CD4-positive, alpha-beta T cell (primary cell): ENCODE measurements at regions not wholly inside any gene's neighbourhood (a gene's known extent, or its start where the extent isn't known, plus 50 kb on each side); places are given as distances from the start of the nearest gene placed in this dataset.

Source experiments
- ATAC-seq: fragments of 200-7000 bp; cut with Tn5 transposase; one replicate; pipeline ENCODE4 v1.10.0; 2022; ENCODE audit warnings: mild to moderate bottlenecking; ENCODE audit not compliant: poor library complexity
- CTCF ChIA-PET: fragments of 350-600 bp; sonication (Branson Sonifier 250); formaldehyde crosslinking; loops from one replicate; lab custom pipeline; 2021; ENCODE audit warnings: antibody characterized with exemption, inconsistent platforms; lab: Charles Lee
- POLR2A ChIA-PET: fragments of 350-600 bp; sonication (Branson Sonifier 250); formaldehyde crosslinking; loops from one replicate; lab custom pipeline; 2021; ENCODE audit warnings: antibody characterized with exemption, inconsistent platforms; lab: Charles Lee
- DNase-seq, 14 experiments: peaks; one replicate each; pipeline ENCODE4 v3.0.0-alpha.2; 2013 to 2020; ENCODE audit warnings: mixed read lengths in 2 of 14
- H3K27ac ChIP-seq, 2 donors: one replicate each; pipeline versions ENCODE4 v1.5.1 to v1.7.0; 2013; ENCODE audit warnings: low read length in 2 of 2, low read depth in 1 of 2, mild to moderate bottlenecking in 1 of 2
- H3K27me3 ChIP-seq, 2 experiments: 1 replicate in 1 of 2; 2 replicates in 1 of 2; pipeline versions ENCODE4 v1.6.1 to v1.7.0; 2013; ENCODE audit warnings: low read length in 2 of 2, control low read depth in 1 of 2, mild to moderate bottlenecking in 1 of 2, moderate library complexity in 1 of 2; ENCODE audit not compliant: insufficient read depth in 2 of 2, control insufficient read depth in 1 of 2
- H3K36me3 ChIP-seq: one replicate; pipeline ENCODE4 v1.6.1; 2013; ENCODE audit warnings: low read length, control low read depth; ENCODE audit not compliant: insufficient read depth
- H3K4me1 ChIP-seq: one replicate; pipeline ENCODE4 v1.6.1; 2013; ENCODE audit warnings: low read length, control low read depth; ENCODE audit not compliant: insufficient read depth
- H3K4me3 ChIP-seq: one replicate; pipeline ENCODE4 v1.5.1; 2013; ENCODE audit warnings: mild to moderate bottlenecking, low read length, moderate library complexity
- H3K9me3 ChIP-seq, 2 experiments: 1 replicate in 1 of 2; 2 replicates in 1 of 2; pipeline versions ENCODE4 v1.6.1 to v1.7.0; 2013; ENCODE audit warnings: low read length in 2 of 2, mild to moderate bottlenecking in 2 of 2, control low read depth in 1 of 2, moderate library complexity in 1 of 2; ENCODE audit not compliant: control insufficient read depth in 1 of 2, insufficient read depth in 1 of 2
- H3K27ac Mint-ChIP-seq: one replicate; pipeline ENCODE4 v1.8.0; 2020; ENCODE audit warnings: mixed read lengths
- H3K27me3 Mint-ChIP-seq: one replicate; pipeline ENCODE4 v1.8.0; 2021; ENCODE audit warnings: mixed read lengths
- H3K36me3 Mint-ChIP-seq: one replicate; pipeline ENCODE4 v1.8.0; 2021; ENCODE audit warnings: low read depth, mixed read lengths
- H3K4me1 Mint-ChIP-seq: one replicate; pipeline ENCODE4 v1.8.0; 2021; ENCODE audit warnings: low read depth, mixed read lengths
- H3K4me3 Mint-ChIP-seq: one replicate; pipeline ENCODE4 v1.8.0; 2020; ENCODE audit warnings: mild to moderate bottlenecking, mixed read lengths
- H3K9me3 Mint-ChIP-seq: one replicate; pipeline ENCODE4 v1.8.0; 2020; ENCODE audit warnings: mixed read lengths
- intact Hi-C, 2 experiments: fragments of 100-400 bp; cut with DNase I in 1 of 2; cut with micrococcal nuclease in 1 of 2; formaldehyde crosslinking; loops; one replicate each; pipeline versions ENCODE4 v1.15.1 to v1.9.0; 2023 to 2025; cut with DNase I, micrococcal nuclease
- TF ChIP-seq, protein P1 (sequence below): fragments of 200-600 bp; IDR thresholded peaks from one replicate; pipeline ENCODE4 v1.8.0; 2022; ENCODE audit warnings: antibody characterized with exemption, mild to moderate bottlenecking

- no peaks in the 10 kb centered on the region for H3K36me3 ChIP-seq
- H3K27me3 ChIP-seq, result no peaks in the 10 kb centered on the region
- Mint-ChIP-seq H3K27me3 (no peaks in the 10 kb centered on the region), H3K4me1 (no peaks in the 10 kb centered on the region), H3K36me3 (no peaks in the 10 kb centered on the region), H3K9me3 (peaks cover 2% of the 10 kb centered on the region), H3K4me3 (no peak overlapping the region), H3K27ac (no peak overlapping the region)
- ATAC-seq, result no peak
- intact Hi-C loops, result no loop called here
- TF ChIP-seq, protein P1, sequence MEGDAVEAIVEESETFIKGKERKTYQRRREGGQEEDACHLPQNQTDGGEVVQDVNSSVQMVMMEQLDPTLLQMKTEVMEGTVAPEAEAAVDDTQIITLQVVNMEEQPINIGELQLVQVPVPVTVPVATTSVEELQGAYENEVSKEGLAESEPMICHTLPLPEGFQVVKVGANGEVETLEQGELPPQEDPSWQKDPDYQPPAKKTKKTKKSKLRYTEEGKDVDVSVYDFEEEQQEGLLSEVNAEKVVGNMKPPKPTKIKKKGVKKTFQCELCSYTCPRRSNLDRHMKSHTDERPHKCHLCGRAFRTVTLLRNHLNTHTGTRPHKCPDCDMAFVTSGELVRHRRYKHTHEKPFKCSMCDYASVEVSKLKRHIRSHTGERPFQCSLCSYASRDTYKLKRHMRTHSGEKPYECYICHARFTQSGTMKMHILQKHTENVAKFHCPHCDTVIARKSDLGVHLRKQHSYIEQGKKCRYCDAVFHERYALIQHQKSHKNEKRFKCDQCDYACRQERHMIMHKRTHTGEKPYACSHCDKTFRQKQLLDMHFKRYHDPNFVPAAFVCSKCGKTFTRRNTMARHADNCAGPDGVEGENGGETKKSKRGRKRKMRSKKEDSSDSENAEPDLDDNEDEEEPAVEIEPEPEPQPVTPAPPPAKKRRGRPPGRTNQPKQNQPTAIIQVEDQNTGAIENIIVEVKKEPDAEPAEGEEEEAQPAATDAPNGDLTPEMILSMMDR, result no peak
- no peak overlapping the region for H3K27ac ChIP-seq
- no peak for DNase-seq
- ChIA-PET CTCF (no interaction called here), POLR2A (no interaction called here)
- no peak overlapping the region for H3K4me3 ChIP-seq
- H3K4me1 ChIP-seq, result no peaks in the 10 kb centered on the region
- H3K9me3 ChIP-seq, result no peaks in the 10 kb centered on the region
These were observed 141.7 kb downstream of the SLITRK1 start for GRCh38 chr13:83740622-83741021.

GRCh38 chr13:83738407-83738806 lies 143.9 kb downstream of the SLITRK1 start:
- Histone ChIP-seq H3K4me3 (no peak overlapping the region), H3K36me3 (no peaks in the 10 kb centered on the region), H3K4me1 (no peaks in the 10 kb centered on the region), H3K27me3 (no peaks in the 10 kb centered on the region), H3K27ac (no peak overlapping the region), H3K9me3 (no peaks in the 10 kb centered on the region)
- Mint-ChIP-seq H3K27ac (no peak overlapping the region), H3K4me3 (no peak overlapping the region), H3K36me3 (no peaks in the 10 kb centered on the region), H3K4me1 (no peaks in the 10 kb centered on the region), H3K9me3 (peaks cover 2% of the 10 kb centered on the region), H3K27me3 (no peaks in the 10 kb centered on the region)
- ChIA-PET CTCF (no interaction called here), POLR2A (no interaction called here)
- TF ChIP-seq, protein P1, result no peak
- DNase-seq (no peak), ATAC-seq (no peak)
- intact Hi-C loops, result no loop called here

DNA sequence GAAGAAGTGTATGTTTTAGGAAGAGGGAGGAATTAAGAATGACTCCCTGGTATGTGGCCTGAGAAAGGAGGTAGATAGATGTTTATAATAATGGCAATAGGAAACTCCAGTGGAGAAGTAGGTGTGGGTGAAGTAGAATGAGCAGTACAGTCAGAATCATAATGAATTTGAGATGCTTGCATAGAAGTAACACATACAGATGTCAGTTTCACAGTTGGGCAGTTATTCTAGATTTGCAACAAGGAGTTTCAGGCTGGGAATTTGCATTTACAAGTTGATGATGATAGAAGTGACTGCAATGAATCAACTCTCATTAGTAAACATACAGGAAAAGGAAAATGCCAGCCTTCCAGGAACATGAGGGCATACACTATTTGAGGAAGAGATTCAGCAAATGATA lies 149.0 kb downstream of the SLITRK1 start:
- Mint-ChIP-seq H3K36me3 (no peaks in the 10 kb centered on the region), H3K4me1 (no peaks in the 10 kb centered on the region), H3K9me3 (no peaks in the 10 kb centered on the region), H3K4me3 (no peak overlapping the region), H3K27ac (no peak overlapping the region), H3K27me3 (no peaks in the 10 kb centered on the region)
- Histone ChIP-seq H3K4me3 (no peak overlapping the region), H3K27me3 (no peaks in the 10 kb centered on the region), H3K9me3 (no peaks in the 10 kb centered on the region), H3K36me3 (no peaks in the 10 kb centered on the region), H3K27ac (no peak overlapping the region), H3K4me1 (no peaks in the 10 kb centered on the region)
- DNase-seq (no peak), ATAC-seq (no peak)
- CTCF ChIA-PET, result no interaction called here
- intact Hi-C loops, result no loop called here
- POLR2A ChIA-PET, result no interaction called here
- TF ChIP-seq, protein P1, result no peak
